ENCODE measurements at regions not wholly inside any gene's neighbourhood (a gene's known extent, or its start where the extent isn't known, plus 50 kb on each side); places are given as distances from the start of the nearest gene placed in this dataset.

DNA sequence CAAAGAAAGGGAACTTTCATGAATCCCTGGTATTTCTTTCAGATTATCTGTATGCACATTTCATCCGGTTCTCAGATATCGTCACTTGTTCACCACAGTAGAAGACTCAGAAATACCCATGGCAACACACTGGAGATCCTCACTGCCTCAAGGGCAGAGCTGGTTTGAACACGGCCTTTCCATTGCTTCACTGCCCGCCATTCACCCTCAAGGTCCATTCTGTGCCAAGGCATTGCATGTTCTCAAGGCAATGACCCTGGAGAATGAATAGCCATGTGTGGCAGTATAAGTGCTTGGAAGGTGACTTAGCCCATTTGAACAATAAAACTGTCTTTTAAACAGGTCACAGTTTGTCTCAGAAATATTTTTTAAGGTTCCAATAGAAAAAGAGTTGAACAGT, 606.5 kb downstream of the IPMK start:
- TF ChIP-seq, protein P1, sequence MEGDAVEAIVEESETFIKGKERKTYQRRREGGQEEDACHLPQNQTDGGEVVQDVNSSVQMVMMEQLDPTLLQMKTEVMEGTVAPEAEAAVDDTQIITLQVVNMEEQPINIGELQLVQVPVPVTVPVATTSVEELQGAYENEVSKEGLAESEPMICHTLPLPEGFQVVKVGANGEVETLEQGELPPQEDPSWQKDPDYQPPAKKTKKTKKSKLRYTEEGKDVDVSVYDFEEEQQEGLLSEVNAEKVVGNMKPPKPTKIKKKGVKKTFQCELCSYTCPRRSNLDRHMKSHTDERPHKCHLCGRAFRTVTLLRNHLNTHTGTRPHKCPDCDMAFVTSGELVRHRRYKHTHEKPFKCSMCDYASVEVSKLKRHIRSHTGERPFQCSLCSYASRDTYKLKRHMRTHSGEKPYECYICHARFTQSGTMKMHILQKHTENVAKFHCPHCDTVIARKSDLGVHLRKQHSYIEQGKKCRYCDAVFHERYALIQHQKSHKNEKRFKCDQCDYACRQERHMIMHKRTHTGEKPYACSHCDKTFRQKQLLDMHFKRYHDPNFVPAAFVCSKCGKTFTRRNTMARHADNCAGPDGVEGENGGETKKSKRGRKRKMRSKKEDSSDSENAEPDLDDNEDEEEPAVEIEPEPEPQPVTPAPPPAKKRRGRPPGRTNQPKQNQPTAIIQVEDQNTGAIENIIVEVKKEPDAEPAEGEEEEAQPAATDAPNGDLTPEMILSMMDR (conservative IDR thresholded peaks at IDR 0.05) = no peak
- no peak for TF ChIP-seq ZFX (IDR thresholded peaks at IDR 0.05)
